ENCODE measurements at regions not wholly inside any gene's neighbourhood (a gene's known extent, or its start where the extent isn't known, plus 50 kb on each side); places are given as distances from the start of the nearest gene placed in this dataset.

DNA sequence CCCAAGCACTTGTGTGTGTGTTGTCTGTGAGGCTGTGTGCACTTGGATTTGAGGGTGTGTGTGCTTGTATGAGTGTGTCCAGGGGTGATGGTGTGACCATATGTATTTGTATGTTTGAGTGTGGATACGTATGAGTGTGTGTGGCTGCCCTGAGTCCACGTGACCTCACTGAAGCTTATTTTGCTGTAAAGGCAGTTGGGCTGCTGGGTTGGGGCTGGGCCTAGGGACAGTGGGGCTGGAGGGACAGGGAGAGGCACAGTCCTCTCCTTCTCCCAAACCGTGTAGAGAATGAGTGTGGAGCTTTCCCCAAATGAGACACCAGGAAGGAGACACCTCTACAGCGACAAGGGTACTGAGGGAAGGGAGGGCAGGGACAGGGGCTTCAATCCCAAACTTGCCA is 163.4 kb upstream of the TLE3 start:
- intact Hi-C loops (cut with micrococcal nuclease) = no loop called here
- CTCF ChIA-PET = no interaction called here

More for the DNA sequence above, 163.4 kb upstream of the TLE3 start:
- TF ChIP-seq MAX (IDR thresholded peaks at IDR 0.05) = no peak
- no peak for TF ChIP-seq ZFX (IDR thresholded peaks at IDR 0.05)
- TF ChIP-seq POLR2A (IDR thresholded peaks at IDR 0.05; ENCODE audit: borderline replicate concordance, extremely low read depth, insufficient read depth, insufficient read length) = no peak
- no peak for TF ChIP-seq FOSL1 (IDR thresholded peaks at IDR 0.05; ENCODE audit: low read depth)
- no peak for TF ChIP-seq ATF3 (IDR thresholded peaks at IDR 0.05)
- no peak for TF ChIP-seq EZH2 (IDR thresholded peaks at IDR 0.05)
- no peak for TF ChIP-seq EZH2phosphoT487 (IDR thresholded peaks at IDR 0.05; ENCODE audit: borderline replicate concordance)
- TF ChIP-seq ELF1 (IDR thresholded peaks at IDR 0.05; ENCODE audit: borderline replicate concordance, low read depth) = no peak
- no peak for TF ChIP-seq POLR2AphosphoS5 (IDR thresholded peaks at IDR 0.05; ENCODE audit: low read depth, low read length)
- no peak for TF ChIP-seq CBX3 (IDR thresholded peaks at IDR 0.05; ENCODE audit: low read depth)
- TF ChIP-seq SIN3A (IDR thresholded peaks at IDR 0.05; ENCODE audit: low read depth) = no peak
- TF ChIP-seq ZNF274 (IDR thresholded peaks at IDR 0.05; ENCODE audit: low read depth, low read length) = no peak
- TF ChIP-seq JUND (IDR thresholded peaks at IDR 0.05) = no peak
- TF ChIP-seq RAD21 (IDR thresholded peaks at IDR 0.05; ENCODE audit: low read depth) = no peak
- TF ChIP-seq, protein P1, sequence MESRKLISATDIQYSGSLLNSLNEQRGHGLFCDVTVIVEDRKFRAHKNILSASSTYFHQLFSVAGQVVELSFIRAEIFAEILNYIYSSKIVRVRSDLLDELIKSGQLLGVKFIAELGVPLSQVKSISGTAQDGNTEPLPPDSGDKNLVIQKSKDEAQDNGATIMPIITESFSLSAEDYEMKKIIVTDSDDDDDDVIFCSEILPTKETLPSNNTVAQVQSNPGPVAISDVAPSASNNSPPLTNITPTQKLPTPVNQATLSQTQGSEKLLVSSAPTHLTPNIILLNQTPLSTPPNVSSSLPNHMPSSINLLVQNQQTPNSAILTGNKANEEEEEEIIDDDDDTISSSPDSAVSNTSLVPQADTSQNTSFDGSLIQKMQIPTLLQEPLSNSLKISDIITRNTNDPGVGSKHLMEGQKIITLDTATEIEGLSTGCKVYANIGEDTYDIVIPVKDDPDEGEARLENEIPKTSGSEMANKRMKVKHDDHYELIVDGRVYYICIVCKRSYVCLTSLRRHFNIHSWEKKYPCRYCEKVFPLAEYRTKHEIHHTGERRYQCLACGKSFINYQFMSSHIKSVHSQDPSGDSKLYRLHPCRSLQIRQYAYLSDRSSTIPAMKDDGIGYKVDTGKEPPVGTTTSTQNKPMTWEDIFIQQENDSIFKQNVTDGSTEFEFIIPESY (IDR thresholded peaks at IDR 0.05; ENCODE audit: extremely low read depth, insufficient replicate concordance, low read length) = no peak
- TF ChIP-seq SRF (IDR thresholded peaks at IDR 0.05; ENCODE audit: low read depth) = no peak
- TF ChIP-seq, protein P2, sequence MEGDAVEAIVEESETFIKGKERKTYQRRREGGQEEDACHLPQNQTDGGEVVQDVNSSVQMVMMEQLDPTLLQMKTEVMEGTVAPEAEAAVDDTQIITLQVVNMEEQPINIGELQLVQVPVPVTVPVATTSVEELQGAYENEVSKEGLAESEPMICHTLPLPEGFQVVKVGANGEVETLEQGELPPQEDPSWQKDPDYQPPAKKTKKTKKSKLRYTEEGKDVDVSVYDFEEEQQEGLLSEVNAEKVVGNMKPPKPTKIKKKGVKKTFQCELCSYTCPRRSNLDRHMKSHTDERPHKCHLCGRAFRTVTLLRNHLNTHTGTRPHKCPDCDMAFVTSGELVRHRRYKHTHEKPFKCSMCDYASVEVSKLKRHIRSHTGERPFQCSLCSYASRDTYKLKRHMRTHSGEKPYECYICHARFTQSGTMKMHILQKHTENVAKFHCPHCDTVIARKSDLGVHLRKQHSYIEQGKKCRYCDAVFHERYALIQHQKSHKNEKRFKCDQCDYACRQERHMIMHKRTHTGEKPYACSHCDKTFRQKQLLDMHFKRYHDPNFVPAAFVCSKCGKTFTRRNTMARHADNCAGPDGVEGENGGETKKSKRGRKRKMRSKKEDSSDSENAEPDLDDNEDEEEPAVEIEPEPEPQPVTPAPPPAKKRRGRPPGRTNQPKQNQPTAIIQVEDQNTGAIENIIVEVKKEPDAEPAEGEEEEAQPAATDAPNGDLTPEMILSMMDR (IDR thresholded peaks at IDR 0.05 in 2 of 3, conservative IDR thresholded peaks at IDR 0.05 in 1 of 3; ENCODE audit: borderline replicate concordance in 1 of 3, insufficient read depth in 1 of 3, low read depth in 2 of 3, low read length in 2 of 3) = no peak
- DNase-seq (ENCODE audit: low read depth, low spot score) (no peak), ATAC-seq (no peak)
- Histone ChIP-seq H3K4me3 (replicated peaks in 1 of 2; ENCODE audit: low read depth in 1 of 2, low read length in 2 of 2) (no peak overlapping the region), H2AFZ (ENCODE audit: low read depth, low read length, poor library complexity, severe bottlenecking) (no peak overlapping the region), H3K9me3 (ENCODE audit: control insufficient read depth in 1 of 2, insufficient read depth in 1 of 2, low read depth in 1 of 2, low read length in 2 of 2) (no peaks in the 10 kb centered on the region), H4K20me1 (ENCODE audit: insufficient read depth) (no peaks in the 10 kb centered on the region), H3K27me3 (ENCODE audit: insufficient read depth, low read length) (no peaks in the 10 kb centered on the region; the same call in 1 of the 2 replicates), H3K79me2 (ENCODE audit: insufficient read depth, low read length) (no peaks in the 10 kb centered on the region), H3K4me2 (ENCODE audit: low read length) (no peak overlapping the region), H3K36me3 (ENCODE audit: control insufficient read depth in 1 of 2, insufficient read depth in 2 of 2, low read length in 2 of 2) (no peaks in the 10 kb centered on the region), H3K4me1 (ENCODE audit: control insufficient read depth in 1 of 2, insufficient read depth in 2 of 2, low read length in 2 of 2) (no peaks in the 10 kb centered on the region), H3K27ac (ENCODE audit: low read depth, low read length) (no peak overlapping the region), H3K9me2 (ENCODE audit: insufficient read depth) (no peaks in the 10 kb centered on the region), H3K9ac (ENCODE audit: low read length) (no peak overlapping the region)
- ChIA-PET RAD21 (ENCODE audit: low non-redundant PET in 1 of 2, low total read pairs in 2 of 2, uncharacterized antibody in 2 of 2, unreplicated experiment in 2 of 2) (no interaction called here), POLR2A (no interaction called here)
- BruUV-seq (replicated peaks) = no TSS peak
